Esophagus muscularis mucosa (tissue), 3 donors: ENCODE measurements at regions not wholly inside any gene's neighbourhood (a gene's known extent, or its start where the extent isn't known, plus 50 kb on each side); places are given as distances from the start of the nearest gene placed in this dataset.

ENCODE experiments used
- CTCF ChIP-seq, 3 experiments: fragments of 200-600 bp in 2 of 3; fragments of 450-650 bp in 1 of 3; sonication (generic) in 2 of 3; IDR thresholded peaks; one replicate each; pipeline ENCODE4 v1.5.1; 2017 to 2019; ENCODE audit warnings: antibody characterized with exemption in 3 of 3, mild to moderate bottlenecking in 2 of 3, moderate library complexity in 1 of 3
- POLR2A ChIP-seq: fragments of 450-650 bp; IDR thresholded peaks from one replicate; pipeline ENCODE4 v1.6.1; 2017; ENCODE audit warnings: antibody characterized with exemption, moderate library complexity, mild to moderate bottlenecking, low read depth

- TF ChIP-seq POLR2A (no peak), CTCF (IDR thresholded peaks at IDR 0.05) (no peak)
These were observed 113.5 kb upstream of the FAM9A start for GRCh38 chrX:8914681-8915080.
